GM19438 (cell line): ENCODE measurements at regions not wholly inside any gene's neighbourhood (a gene's known extent, or its start where the extent isn't known, plus 50 kb on each side); places are given as distances from the start of the nearest gene placed in this dataset.
"Not testable (repeated sequence)": the region's sequence is repeated elsewhere in the genome, so short reads cannot be mapped to it uniquely, and the experiment has no call there.

Source experiments
- ATAC-seq: cut with Tn5 transposase; IDR thresholded peaks from one replicate; pipeline ENCODE4 v1.9.1; 2021; ENCODE audit warnings: low read depth; ENCODE audit not compliant: unreplicated experiment

DNA sequence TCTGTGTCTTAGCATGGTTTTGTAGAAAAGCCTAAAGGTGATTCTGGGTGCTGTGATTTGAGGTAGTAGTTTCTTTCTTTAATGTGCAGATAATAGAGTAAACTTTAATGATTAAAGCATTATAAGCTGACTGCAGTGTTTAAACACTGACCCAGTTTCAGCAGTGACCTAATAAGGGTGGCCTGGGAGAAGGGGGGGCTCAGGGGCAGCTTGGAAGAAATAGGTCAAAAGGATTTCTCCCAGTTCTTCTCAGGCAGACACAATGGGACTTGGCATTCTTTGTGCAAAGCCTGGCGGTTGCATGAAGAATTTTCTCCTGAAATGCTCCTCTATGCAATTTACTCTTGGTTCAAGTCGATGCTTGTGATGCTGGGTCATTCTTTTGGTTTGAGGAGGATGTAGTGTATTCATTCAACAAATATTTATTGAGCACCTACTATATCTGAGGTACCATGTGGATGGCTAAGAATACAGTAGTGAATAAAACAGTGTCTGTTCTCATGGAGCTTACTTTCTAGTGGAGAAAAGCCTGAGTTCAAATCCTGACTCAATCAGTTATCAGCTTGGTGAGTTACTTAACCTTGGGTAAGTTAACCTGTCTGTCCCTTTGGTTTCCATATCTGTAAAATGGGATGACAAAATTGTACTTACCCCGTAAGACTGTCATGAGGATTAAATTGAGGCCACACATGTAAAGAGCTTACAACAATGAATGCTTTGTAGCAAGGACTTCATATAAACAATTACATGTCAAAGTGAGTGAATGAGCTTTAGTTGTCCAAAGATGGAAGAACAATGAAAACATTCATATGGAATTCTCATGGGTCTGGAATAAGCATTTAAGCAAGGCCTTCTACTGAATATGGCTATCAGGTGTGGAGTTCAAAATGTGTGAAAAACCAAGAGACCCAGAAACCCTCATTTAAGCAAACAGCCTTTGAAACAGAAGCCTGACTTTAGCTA lies 210.2 kb downstream of the KCNRG start:
- no peak for ATAC-seq

DNA sequence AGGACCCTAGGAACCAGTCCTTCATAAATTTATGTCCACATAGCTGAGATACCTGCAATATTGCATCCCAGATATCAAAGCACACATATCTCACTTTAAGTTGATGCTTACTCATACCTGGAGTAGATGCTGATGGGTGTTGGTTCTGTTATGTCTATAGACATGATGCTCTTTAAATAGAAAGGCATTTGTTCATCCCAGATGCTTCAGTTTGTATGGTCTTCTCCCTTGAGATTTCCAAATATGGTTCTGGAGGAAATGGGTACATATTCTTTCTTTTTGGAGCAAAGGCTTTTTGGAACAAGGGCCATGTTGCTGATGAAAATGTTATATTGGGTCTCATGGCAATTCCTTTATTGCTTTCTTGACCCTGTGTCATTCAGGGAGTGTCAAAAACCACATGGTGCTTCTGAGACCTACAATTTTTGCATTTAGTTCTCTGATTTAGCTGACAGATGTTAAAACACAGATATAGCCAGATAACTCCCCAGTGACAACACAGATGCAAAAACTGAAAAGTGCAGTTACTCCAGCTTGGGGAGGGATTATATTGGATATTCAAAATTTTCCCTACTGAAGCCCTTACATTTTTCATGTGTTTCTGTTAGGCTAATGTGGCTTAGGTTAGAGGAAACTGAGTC lies 211.4 kb downstream of the KCNRG start:
- no peak for ATAC-seq

DNA sequence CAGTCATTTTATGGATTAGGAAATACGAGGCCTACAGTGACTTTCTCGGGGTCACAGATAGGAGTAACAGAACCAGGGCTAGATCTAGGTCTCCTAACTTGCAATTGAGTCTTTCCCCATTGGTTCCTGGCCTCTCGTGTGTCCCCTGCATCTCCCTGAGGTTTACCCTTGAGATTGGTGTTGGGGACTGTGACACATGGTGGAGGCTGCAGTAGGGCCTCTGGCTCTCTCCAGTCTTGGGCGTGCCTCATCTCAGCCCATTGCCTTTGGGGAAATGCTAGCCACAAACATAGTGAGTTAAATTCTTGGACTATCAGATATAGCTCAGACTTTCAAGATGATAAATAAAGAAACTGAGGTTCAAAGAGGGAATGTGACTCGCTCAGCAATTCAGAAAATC lies 212.1 kb downstream of the KCNRG start:
- no peak for ATAC-seq

DNA sequence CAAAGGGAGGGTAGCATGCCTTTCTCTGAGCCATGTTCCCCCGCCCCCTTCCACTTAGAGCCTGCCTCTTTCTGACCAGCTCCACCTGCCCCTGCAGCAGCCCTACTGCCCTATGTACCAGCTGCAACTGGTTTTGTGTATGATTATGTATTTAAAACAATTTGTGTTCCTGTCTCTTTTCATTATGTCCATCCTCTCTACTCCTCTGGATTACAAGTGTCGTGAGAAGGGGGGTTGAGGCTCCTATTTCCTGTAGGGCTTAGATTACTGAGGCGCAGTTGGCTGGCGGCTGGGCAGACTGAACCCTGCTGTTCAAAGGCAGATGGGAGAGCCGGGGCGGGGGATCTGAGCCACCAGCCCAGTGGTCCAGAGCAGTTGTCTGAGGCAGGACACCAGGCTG lies 213.3 kb downstream of the KCNRG start:
- no peak for ATAC-seq

DNA sequence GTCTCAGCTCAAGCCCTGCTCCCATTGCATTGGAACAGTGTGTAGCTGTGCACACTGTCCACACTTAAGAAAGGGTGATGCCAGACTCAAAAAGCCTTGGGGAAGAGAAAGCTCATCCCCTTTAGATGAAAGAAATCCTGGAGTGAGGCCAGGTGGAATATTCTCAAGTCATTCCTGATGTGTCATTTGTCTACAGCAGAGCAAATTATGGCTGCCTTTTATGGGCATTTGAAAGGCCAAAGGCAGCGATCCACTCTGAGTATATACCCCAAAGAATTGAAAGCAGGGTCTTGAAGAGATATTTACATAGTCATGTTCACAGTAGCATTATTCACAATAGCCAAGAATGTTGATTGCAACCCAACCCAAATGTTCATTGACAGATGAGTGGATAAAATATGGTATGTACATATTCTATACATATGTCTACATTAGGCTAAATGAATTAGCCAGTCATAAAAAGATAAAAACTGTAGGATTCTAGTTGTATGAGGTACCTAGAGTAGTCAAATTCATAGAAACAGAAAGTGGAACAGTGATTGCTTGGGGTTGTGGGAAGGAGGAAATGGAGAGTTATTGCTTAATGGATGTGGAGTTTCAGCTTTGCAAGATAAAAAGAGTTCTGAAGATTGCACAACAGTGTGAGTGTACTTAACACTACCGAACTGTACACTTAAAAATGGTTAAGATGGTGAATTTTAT lies 214.9 kb downstream of the KCNRG start:
- ATAC-seq = no peak

DNA sequence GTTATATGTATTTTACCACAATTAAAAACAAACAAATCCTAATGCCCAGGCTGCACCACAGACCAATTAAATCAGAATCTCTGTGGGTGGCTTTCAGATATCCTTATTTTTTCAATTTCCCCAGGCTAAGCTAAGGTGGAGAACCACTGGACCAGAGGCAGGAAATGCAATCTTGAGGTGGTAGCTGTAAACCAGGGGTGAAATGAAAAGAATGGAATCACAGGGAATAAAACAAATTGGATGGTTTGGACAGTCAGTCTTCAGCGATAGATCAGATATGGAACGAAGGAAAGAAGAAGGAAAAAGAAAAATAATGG lies 215.4 kb downstream of the KCNRG start:
- ATAC-seq = no peak

DNA sequence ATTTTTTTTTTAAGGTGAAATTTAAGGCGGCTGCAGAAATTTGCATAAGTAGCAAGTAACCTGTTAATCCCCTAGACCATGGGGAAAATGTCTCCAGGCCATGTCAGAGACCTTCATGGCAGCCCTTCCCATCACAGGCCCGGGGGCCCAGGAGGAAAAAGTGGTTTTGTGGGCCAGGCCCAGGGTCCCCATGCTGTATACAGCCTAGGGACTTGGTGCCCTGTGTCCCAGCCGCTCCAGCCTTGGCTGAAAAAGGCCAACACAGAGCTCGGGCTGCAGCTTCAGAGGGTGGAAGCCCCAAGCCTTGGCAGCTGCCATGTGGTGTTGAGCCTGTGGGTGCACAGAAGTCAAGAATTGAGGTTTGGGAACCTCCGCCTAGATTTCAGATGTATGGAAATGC lies 218.3 kb downstream of the KCNRG start:
- not testable (repeated sequence) for ATAC-seq

DNA sequence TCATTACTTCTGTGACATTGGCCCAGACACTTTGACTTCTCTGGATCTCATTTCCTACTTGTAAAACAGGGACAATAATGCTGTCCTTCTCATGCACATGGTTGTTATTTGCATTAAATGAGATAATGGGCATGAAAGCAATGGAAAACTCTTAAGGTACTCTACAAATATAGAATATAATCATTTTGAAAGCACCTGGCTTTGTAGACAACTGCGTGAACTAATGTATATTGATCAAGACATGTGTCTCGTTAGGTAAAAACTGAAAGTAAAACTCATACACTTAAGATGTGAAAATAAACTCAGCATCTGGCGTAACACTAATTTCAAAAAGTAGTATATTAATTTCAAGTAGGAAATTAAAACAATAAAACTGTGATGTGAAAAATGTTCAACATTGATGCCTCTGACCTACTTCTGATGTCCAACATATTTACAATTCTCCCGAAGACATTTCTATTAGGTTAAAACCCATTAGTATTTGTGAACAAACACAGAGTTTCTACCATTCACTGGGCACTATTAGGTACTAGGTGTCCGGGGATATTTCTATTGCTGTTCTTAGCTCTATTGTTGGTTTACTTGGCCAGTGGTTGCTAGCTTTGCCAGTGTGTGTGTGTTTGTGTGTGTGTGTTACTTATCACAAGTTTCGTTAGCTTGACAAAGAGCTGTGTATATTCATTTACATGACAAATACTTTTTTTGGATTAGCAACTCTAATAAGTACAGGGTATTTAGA lies 220.5 kb downstream of the KCNRG start:
- no peak for ATAC-seq

DNA sequence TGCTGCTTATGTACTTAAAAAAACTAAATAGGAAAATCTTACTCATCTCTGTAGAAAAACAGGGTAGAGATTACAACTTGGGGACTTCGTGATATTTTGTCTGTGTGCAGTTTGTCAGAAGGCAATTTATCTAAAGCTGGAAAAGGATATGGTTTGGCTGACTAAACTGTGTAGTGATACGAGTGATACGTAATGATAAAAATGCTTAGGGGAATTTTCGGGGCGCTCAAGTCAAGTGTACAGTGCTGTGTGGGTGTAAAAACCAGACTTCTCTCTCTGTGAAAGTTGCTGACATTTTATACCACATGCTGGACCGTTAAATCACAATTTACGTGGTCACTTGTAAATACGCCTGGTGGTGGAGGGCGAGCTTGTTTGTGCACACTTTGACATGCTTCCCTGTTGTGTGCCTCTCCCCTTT lies 221.7 kb downstream of the KCNRG start:
- peak; percentile 94 for ATAC-seq

DNA sequence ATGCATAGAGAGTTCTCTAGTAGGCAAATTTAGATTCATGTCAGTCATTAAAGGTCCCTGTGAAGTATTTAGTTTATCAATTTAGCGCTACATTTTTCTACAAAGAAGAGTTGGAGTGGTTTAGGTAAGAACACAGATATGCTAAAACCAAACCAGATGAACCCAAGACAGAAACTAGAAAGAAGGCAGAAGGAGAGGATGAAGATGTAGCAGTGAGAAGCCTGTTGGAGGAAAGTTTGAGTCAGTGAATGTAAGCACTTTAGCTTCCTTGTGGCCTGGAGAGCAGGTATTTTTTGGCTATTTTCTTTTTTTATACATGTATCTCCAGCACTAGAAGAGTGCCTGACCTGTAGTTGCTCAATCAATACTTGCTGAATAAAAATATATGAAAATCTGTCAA lies 223.7 kb downstream of the KCNRG start:
- ATAC-seq = no peak

DNA sequence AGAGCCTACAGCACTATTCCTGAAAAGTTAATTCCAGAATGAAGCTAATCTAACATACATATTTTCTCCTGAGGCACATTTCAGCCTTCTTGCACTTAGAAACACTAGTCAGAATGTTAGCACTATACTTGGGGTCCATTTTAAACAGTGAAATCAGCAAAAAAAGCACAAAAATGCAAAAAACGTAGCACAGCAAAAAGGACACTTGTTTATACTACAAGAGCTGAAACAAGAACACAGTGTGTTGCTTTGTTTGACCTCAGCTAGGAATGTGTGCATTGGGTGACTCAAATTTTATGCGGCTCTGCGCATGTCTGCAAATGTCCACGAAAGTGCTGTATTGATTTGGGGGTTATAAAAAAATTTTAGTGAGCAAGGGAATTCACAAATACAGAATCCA lies 226.2 kb downstream of the KCNRG start:
- no peak for ATAC-seq

DNA sequence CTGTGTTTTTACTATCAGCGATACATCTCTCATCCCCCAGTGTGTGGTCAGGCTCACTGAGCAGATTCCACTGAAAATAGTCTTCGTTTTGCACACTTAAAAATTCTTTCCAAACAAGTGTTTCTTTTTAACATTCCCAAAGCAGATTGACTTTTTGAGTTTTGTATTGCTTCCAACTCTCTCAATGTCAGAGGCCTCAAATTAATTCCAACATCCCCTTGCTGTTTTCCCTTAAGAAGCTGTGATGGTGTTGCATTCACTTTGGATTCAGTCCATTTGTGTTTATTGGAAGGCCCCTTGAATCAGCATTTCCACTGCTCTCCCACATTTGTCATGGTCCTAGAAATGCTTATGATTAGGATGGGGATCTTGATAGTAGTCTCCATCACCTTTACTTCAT lies 228.7 kb downstream of the KCNRG start:
- ATAC-seq = no peak

DNA sequence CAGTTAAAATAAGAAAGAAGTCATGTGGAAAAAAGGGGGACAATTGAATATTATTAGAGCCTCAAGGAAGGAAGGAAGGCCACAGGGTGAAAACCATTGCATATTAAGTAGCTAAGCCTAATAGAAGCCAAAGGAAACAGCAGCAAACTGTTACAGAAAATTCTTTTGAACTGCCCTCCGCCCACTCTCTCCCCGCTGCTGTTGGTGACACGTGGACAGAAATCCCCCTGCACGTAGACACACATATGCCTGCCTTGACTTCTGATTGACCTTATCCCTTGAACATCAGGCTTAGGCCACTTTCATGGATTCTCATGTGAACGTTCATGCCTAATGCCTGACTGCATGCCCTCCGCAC lies 229.1 kb downstream of the KCNRG start:
- no peak for ATAC-seq

DNA sequence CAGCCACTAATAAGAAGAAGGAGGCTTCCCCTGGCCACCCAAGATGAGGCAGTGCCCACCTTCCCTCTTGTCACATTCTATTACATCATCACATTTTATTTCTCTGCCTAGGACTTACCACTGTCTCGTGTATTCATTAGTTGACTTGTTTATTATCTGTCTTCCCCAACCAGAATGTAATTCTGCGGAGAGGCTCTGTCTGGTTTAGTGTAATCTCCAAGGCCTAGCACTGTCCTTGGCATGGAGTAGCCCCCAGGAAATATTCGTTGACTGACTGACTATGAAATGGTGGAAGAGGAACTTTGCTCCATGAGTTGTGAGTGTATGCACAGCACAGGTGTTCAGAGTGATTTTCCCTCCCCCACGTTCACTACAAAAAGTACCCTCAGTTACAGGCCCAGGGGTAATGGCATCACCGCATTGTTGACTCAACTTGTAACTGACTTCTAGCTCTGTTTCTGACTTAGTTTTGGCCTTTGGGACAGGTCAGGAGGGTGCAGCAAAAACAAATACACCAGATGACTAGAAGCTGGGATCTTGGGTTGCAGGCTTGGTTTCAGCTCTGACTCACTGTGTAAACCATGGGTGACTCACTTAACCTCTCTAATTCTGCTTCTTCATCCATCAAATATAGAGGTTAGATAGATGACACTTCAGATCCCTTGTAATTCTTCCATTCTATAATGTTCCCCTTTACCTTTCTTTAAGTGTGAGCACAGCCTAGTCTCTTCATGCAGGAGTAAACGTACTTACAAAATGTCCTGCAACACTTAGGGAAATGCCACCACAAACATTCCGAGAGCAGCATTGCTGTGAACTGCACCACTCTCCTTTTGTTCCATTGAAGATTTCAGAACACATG lies 229.7 kb downstream of the KCNRG start:
- peak; percentile 76 for ATAC-seq

DNA sequence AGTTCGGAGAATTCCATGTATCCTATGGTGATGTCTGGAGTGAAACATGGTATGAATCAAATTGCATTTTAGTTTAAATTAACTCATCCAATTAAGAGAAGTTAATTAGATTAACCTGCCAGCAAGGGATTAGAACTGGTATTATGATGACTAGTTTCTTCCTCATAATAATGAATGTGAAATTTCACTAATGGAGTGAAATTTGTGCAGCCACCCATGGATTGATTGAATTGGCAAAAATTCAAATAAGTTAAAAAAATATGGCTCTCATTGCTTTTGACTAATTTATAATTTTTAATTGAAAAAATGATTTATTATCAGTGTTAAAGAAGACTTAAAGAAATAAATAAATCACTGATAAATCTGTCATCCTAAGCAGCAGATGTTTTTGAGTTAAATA lies 232.0 kb downstream of the KCNRG start:
- ATAC-seq = no peak

DNA sequence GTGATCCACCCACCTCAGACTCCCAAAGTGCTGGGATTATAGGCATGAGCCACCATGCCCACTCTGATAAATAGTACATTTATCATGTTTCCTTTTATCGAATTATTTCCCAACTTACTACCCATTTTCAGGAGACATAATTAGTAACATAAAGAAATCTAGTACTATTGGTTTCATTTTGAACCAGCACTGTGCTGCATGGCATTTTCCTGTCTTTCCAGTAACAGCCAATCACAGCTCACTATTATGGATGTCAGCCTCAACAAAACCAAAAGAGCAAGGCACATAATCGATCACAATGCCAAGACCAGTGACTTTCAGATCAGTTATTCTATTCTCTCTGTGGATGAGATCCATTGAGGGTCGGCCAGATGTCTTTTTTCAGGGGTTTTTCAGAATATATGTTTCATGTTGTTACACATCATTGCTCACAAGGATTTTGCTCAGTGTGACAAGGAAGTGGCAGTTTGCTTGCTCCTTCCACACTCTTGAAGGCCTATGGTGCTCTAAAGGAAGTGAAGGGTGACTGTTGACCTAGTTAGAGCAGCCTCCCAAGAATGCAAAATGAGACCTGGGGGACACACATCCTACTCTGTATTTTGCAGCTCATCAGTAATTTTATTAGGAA lies 233.4 kb downstream of the KCNRG start:
- ATAC-seq = no peak

DNA sequence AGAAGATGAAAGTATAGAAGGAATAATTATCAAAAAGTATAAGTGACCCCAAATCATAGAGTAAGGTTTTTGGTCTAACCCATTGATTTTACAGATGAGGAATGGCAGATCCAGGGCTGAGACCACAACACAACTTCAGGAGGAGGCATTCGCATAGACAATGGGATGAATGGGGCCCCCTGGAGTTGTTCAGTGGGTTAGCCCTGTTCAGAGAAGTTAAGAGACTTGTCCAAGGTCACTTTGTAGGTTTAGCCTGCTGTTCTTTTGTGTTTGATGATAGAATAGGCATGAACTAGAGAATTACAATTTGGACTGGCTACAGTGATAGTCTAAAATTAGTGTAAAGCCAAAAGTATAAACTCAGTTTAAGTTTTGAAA lies 233.9 kb downstream of the KCNRG start:
- ATAC-seq = no peak

DNA sequence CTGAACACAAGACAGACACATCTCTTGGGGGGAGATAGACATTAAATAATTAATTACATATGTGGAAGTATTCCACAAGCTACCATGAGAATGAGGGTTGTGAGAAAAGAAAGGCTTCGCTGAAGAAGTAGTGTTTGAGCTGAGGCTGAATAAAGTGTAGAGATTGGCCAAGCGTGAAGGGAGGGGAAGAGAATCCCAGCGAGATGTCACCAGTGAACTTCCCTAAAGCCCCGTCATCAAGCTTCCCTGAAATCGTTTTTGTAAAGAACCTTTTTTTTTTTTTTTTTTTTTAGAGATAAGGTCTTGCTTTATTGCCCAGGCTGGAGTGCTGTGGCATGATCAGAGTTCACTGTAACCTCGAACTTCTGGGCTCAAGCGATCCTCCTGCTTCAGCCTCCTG lies 235.2 kb downstream of the KCNRG start:
- ATAC-seq = no peak

DNA sequence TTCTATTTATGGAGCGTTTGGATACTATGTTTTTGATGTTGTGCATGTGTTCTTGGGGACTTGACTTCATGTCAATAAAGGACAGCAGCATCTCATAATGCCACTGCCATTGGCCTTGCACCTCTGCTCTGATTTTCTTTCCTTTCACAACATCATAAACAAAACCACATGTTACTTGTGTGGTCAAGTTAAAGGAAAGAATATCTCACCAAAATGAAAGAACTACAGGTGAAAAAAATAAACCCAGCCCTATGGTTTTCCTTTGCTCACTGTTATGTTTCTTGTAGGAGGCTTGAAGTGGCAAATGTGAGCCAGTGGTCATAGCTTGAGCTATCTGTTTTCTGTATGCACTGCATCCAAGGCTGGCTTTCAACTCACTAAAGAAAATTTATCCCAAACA lies 240.4 kb downstream of the KCNRG start:
- ATAC-seq = no peak
